Occipital lobe (tissue), 1 donor: ENCODE measurements at regions not wholly inside any gene's neighbourhood (a gene's known extent, or its start where the extent isn't known, plus 50 kb on each side); places are given as distances from the start of the nearest gene placed in this dataset.

Source experiments
- DNase-seq: peaks from one replicate; lab custom pipeline; 2025; lab: John Stamatoyannopoulos, UW

DNA sequence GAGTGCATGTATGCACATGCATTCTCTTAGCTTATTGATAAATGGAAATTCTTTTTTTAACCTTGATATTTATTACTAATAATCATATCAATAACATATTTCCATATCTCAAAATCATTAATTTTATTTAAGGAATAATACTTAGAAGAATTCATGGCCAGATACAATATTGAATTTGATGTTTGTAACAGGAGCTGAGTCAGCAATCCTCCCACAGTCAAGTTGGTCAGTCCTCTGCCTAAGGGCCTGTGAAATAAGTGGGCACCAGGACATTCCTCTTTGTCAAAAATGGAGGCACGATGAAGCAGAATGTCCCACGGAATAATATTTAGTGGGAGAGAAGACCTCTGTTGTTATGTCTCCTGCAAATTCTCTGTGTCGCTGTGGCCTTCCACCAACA lies 148.6 kb downstream of the LRRC70 start:
- DNase-seq, result no peak

DNA sequence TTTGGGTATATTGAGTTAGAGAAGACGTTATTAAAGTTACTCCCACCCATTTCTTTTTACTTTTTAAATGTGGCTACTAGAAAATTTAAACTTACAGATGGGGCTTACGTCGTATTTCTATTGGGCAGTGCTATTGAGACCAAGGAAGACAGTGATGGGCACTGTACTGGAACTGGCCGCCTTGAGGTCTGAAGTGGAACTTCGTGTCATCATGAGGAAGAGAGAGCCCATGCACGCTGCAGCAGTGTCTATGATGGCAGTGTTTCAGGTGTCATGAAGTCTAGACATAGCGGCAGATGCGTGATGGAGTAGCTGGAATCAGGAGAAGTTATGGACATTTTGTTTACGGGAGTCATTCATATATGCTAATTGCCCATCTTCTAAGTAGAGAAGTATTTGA lies 143.7 kb downstream of the LRRC70 start:
- no peak for DNase-seq

DNA sequence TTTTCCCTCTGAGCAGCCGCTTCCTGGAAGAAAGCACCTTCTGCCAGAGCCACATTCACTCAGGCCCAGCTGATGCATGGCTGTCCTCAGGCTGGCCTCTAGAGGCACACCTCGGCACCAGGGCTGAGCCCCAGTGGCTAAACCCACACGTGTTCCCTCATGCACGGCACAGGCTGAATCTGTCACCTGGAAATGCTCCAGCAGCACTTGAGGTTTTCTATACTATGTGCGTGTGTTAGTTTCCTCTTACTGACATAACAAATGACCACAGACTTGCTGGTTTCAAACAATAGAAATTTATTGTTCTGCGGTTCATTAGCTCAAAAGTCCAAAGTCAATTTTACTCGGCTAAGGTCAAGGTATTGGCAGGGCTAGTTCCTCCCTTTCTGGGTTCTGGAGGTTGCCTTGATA lies 141.4 kb downstream of the LRRC70 start:
- no peak for DNase-seq

DNA sequence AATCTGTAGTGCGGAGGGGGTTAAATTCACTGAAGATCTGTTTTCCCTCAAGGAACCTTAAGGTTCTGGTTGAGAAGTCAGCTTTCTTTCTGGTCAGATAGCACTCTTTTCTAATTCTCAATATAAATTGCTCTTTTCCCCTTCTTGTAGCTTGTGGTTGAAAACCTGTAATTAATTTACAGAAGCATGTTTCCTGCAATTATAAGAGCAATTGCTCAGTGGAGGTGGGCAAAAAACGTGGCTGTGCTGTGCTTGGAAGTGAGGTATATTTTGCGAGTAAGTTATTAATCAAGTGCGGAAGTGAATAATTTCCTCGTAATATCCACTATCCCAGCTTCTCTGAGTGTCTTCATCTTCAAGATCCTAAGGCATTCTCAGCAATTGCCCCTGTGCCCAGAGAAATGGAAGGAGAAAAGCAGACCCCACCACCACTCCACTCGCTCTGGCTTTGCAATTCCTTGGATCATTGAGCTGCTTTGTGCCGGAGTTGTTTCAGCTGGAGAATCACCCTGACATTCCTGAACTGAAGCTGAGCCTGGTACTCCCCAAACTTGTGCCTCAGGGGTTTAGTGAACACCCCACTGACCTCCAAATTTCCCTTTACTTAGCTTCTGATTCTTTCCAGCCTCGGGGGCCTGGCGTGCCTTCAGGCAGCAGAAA lies 140.6 kb downstream of the LRRC70 start:
- no peak for DNase-seq

DNA sequence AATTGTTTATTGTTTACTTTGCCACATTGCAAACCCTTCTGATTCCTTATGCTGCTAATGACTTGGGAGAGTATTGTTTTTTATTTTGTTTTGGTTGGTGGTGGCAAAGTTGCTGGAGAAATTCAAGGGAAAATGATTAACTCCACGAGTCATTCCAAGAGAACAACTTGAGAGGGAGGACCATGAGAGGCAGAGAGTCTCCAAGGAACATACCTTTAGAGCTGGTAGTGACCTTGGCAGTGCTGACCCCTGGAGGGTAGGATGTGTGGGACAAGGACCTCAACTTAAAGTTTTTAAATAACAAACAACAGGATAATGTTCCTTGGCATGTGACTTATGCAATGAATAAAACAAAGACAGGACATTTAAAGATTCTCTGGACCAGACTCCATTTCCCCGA lies 139.7 kb downstream of the LRRC70 start:
- DNase-seq, result no peak

DNA sequence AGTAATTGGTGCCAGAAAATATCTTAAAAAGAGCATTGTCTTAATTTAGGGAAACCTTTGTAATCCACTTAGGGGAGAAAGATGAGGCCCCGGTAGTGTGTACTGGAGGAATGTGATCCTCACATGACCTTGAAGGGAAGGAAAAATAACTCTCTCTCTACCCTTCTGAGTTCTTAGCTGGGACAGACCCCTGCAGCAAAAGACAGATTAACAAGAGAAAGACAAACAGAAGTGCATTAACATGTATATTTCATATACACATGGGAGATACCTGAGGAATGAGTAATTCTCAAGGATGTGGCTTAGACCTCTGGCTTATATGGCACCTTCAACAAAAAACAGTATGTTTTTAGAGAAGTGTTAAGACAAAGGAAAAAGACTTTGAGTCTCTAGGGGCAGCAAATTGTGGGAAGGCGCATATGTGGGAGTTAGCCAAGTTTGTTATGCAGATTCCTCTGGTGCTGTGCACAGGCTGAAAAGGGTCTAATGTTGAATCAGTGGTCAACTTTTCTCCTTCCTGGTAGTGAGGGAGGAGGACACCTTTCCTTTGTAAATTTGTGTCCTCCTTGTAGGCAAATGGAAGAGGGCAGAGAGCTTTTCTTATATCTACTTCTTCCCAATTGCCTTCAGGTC lies 138.8 kb downstream of the LRRC70 start:
- no peak for DNase-seq

DNA sequence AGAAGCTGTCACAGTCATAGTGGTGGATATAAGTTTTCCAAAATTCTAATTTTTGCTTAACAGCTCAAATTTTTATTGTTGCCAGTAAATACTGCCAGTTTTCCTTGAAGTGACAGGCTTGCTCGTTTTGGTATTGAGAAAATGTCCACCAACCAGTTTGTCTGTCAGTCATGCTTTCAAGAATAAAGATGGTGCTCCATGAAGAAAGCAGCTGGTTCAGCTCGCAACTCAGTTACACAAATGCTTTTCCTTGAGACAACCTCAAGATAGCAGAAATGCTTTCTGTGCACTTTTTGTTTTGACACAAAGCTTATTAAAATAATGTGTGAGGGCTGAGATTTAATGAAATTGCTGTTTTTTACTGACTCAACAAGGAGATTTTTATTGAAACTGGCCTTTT lies 135.7 kb downstream of the LRRC70 start:
- no peak for DNase-seq

DNA sequence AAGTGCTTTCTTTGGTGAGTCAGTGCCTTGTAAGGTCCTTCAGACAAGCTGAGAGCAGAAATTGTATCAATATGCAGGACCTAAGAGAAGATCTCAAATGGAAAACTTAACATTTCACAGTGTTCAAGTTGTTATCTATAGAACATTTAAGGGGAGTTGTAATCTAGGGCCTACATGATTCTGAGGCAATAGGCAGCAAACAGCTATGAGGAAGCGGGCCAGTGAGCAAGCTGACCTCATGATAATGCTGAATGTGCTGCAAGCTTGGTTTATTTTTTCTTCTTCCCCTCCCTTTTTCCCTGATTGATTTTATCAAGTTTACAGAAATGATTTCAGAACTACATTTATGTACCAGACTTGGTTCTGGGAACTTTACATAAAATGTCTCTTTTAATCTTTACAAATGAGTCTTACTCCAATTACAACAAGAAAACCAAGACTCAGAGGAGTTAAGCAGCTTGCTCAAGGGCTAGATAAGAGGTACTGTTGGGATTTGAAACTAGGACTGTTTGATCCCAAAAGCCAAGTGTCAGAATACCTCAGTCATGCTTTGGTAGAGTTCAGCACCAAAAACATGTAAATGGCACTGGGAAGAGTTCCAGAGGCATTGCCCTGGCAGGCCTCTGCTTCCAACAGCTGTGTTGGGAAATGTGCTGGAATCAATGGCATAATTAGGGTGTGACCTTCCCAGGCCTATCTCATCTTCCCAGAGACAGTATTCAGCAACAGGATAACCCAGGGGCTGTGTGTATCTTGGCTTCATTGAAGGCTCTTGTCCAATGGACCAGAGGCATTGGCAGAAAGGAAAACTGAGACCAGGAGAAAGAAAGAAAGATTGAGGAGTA lies 130.1 kb downstream of the LRRC70 start:
- no peak for DNase-seq

DNA sequence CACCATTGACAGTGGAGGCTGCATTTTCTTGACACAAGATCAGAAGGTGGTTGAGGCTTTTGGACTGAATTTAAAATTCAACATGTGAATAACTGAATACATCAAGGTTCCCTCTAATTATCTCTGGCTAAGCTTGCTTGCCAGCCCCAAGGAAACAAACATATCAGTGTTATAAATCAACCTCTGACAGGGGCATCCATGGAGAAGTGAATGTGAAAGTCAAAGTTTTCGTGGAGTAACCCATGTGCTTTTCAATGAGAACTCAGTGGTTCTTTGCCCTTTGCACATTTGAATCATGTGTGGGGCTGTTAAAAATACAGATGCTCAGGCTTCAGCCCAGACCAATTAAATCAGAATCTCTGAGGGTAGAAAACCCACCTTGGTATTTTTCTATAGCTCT lies 128.9 kb downstream of the LRRC70 start:
- no peak for DNase-seq

DNA sequence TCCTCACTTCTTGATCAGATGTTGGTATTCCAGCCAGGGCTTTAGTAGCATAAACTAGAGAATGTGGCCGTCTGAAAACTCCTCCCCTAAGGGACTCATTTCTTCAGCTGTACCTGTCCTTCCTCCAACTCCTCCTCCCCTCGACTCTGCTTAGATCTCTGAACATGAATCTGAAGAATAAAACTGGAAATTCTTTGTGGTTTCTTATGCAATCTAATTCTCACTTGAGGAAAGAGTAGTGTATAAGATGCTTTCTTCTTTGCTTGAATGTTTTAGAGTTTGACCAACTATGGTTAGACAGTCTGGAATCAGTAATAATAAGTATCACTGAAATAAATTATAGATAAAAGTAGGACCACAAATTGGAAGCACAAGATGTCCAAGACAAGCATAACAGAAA lies 128.5 kb downstream of the LRRC70 start:
- no peak for DNase-seq

DNA sequence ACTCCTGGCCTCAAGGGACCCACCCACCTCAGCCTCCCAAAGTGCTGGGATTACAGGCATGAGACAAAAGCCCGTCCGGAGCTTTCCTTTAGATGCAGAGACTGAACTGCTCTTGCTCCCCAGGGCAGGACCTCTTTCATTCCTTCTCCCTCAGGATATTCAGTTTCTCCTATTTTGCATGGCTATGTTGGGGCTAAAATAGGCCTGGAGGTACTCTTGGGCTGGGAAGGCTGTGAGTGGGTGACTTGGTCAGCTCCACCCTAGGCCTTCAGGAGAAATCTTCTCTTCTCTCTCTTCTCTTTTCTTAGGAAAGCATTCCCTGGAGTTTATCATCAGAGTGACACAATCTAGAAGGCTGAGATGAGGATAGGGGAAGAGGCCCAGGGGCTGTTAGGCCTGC lies 126.4 kb downstream of the LRRC70 start:
- DNase-seq, result no peak

DNA sequence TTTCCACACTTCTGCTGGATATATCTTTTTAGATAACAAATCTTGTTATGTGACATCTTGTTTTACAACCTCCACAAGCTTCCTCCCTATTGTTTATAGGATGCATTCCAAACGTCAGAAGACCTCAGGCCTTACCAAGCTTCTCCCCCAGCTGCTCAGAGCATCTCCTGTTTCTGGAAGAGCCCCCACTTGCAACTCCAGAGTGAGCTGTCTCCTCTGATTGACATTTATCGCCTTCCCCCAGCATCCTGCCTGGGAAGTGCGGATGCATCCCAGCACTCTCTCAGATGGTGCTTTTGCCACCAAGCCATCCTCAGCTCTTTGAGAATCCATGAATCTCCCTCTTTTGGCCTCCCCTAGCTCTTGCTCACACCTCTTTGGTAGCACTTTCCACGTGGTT lies 123.5 kb downstream of the LRRC70 start:
- DNase-seq, result no peak

DNA sequence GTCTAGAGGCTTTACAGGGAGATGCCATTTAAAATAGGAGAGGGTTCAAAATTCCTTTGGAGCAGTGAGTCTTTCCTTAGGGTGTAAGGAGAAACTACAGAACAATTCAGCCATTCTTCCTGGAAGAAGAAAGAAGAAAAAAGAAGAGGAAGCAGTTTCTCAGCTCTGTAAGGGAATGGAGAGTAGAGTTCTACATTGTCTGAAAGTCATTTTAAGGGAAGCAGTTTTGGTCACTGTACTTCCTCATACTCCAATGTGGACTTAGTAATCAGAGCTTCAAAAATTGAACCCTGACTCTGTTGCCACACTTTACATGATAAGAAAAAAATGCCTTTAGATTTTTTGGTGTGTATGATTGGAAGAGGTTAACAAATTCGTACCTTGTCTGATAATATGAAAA lies 122.4 kb downstream of the LRRC70 start:
- no peak for DNase-seq

DNA sequence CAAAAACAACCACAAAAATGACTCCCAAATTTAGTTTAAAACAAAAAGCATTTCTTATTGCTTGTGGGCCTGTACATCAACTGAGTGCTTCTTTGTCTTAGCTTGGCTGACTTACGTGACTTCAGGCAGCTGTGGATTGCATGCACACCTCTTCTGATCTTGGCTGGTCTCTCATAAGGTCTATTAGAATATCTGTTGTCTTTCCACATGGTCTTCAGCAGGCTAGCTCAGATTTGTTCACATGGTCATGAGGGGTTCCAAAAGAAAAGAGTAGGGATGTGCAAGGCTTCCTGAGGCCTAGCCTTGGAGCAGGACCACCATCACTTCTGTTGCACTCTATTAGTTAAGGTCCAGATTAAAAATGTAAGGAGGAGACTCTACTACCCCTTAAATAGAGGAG lies 120.1 kb downstream of the LRRC70 start:
- no peak for DNase-seq

DNA sequence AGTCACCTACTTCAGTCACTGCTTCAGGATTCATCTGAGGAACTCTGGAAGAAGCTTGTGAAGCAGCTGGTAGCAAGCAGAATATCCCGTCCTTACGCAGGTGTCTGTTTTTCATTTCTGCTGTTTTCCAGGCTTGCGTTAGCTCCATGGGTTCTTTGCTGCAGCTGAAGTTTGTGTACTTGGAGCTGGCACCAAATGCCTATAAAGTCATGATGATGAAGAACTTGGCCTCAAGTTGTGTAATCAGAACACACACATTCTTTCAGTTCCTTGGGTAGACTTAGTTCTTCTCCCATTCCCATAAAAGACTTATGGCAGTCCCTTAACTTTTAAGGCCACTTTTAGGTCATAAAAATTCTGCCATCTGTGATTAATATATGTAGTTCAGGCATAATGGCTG lies 116.7 kb downstream of the LRRC70 start:
- DNase-seq, result no peak

DNA sequence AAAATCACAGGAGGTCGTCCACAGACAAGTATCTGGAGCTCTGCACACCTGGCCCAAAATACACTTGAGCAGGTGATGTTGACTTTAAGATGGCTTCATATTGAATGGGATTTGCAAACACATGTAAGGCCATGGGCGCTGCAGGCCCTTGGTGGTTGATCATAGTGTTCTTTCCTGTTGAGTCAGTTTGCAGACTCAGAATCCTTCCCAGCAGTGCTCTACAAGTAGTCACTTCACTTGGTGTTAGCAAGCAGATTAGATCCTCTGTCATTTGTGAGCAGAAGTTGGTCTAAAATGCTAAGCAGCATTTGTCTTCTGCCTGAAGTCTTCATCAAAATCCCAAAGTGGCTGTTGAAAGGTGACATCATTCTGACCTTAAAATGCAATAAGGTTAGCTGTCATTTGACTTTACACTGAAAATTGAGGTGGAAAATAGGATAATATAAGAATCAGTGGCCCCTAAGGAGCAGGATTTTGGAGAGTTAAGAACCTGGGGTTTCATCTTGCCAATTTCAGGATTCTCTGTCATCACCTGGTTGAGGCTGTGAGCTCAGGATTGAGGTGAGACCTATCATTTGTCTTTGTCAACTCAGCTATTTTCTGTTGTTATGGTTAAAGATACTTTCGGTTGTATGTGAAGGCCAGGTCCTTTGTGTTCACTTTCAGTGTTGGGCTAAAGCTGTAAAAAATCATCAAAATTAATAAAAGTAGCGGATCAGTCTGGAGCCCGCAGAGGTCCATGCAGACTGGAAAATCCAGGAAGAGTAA lies 114.5 kb downstream of the LRRC70 start:
- DNase-seq, result no peak

DNA sequence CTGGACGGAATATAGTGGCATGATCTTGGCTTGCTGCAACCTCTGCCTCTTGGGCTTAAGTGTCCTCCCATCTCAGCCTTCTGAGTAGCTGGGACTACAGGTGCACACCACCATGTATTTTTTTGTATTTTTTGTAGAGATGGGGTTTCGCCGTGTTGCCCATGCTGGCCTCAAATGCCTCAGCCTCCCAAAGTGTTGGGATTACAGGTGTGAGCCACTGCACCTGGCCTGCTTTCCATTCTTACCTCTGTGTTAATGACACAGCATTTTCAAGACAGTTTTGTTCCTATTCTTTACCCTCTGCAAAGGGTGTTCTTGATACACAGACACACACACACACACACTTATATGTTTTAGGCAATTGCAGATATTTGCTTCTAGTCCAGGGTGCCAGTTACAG lies 113.3 kb downstream of the LRRC70 start:
- DNase-seq, result no peak

DNA sequence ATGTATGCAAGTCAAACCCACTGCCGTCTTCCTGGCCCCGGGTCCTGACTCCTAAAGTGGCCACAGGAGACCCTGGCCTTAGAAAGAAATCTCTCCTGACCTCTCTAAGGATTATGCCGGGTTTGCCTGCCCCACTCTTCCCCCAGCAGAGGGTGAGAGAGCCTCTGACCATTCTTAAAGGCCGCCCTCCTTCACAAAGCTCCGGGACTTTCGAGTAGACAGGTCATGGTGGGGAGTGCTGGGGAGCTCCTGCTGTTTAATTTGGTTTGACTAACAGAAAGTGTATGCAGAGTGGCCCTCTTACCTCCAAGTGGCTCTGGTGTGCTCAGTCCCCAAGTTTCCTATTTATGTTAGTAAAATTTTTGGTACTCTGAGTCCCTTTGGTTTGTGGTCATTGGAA lies 111.8 kb downstream of the LRRC70 start:
- DNase-seq, result no peak

DNA sequence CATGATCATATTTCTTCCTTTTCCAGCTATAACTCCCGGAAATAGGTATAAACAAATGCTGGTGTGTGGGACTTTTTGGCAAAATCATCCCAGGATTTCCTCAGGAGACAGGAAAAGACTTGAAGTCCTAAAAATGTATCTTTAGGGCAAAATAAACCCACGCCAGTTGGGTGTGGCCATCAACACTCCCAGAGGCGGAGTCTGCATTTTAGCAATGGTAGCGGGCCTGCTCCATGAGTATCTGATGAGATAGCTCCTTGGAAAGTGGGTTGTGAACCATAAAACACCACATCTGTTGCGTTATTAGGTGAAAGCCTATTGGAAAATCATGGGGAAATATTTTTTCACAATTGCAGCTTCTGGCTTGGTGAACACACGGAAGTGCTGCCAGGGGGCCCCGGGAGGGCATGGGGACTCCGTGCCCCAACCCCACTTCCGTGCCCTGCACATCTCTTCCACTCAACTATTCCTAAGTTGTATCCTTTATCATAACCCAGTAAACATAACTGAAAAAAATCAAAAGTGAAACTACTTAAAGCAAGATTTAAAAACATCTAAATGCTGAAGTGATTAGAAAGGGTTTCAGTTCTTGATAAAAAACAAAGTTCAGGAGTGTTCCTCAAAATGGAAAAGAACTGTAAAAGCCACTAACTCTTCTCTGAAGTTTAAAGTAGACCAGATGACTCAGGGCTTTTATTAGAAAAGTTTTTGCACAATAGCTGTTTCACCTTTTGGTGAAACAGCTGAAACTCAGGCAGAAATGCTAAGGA lies 111.2 kb downstream of the LRRC70 start:
- no peak for DNase-seq

DNA sequence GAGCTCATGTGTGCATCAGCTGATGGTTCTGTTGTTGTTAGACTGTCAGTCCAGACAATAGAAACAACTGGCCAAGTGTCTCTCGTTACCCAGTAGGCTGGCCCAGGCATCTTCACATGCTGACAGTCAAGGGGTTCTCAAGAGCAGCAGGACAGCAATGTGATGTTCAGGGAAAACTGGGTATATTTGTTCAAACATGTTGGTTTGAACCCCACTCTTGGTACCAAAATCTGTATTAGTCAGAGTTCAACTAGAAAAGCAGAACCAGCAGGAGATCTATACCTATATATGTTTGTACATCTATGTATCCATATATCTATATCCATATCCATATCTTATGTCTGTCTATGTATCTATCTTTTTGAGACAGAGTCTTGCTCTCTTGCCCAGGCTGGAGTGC lies 108.1 kb downstream of the LRRC70 start:
- no peak for DNase-seq

DNA sequence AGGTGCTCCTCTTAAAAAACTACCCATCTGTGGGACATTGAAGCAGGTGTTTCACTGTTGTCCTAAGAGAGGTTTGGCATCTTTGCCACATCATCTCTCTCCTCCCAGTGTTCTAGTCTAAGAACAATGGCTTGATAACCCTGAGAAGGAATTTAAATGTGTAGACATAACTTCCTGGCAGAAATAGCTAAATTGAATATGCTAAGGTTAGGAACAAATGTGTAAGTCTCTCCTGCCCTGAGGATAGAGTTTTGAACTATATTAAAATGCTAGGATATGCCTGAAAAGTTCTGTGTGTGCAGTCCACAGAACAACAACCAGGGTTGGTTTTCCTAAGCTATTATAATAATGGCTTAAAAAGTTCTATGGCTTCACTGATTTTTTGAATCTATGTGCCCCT lies 106.6 kb downstream of the LRRC70 start:
- no peak for DNase-seq
